ENCODE measurements at regions not wholly inside any gene's neighbourhood (a gene's known extent, or its start where the extent isn't known, plus 50 kb on each side); places are given as distances from the start of the nearest gene placed in this dataset.

GRCh38 chr3:178099862-178100261 is 436.4 kb upstream of the KCNMB2 start:
- H2BK120ac ChIP-seq (replicated peaks; ENCODE audit: low read depth, low read length) = no peak overlapping the region
- no peak overlapping the region for H3K4ac ChIP-seq (replicated peaks; ENCODE audit: insufficient read length, low read depth, low read length)
- POLR2A ChIA-PET (ENCODE audit: partially characterized antibody) = no interaction called here
- no peak overlapping the region for H3K27ac ChIP-seq (ENCODE audit: low read depth, low read length)
- no peak overlapping the region for H3K18ac ChIP-seq (ENCODE audit: extremely low read depth, low read length)
- no peak overlapping the region for H3K9ac ChIP-seq (replicated peaks in 1 of 4; ENCODE audit: extremely low read depth in 1 of 4, low read depth in 3 of 4, low read length in 3 of 4)
- no peaks in the 10 kb centered on the region for H3K4me1 ChIP-seq (replicated peaks in 1 of 4; ENCODE audit: control insufficient read depth in 3 of 4, insufficient read depth in 4 of 4, low read length in 3 of 4)
- H3K23ac ChIP-seq (ENCODE audit: insufficient read length) = no peak overlapping the region
- WGBS, 2 experiments (ENCODE audit: extremely low coverage in 1 of 2, insufficient coverage in 1 of 2, insufficient read length in 1 of 2, insufficient replicate concordance in 2 of 2, low coverage in 1 of 2, low lambda C conversion rate in 2 of 2, missing lambda C conversion rate in 1 of 2) = 64% methylated on average over 2 of the region's 2 CpGs; no CpG with 5 or more reads in 1 of the 2 experiments
- H2BK20ac ChIP-seq (ENCODE audit: low read length) = no peak overlapping the region
- no peak overlapping the region for H3K14ac ChIP-seq (ENCODE audit: insufficient read length)
- H4K91ac ChIP-seq (replicated peaks; ENCODE audit: insufficient read length, low read length) = no peak overlapping the region
- H4K8ac ChIP-seq (ENCODE audit: extremely low read depth, insufficient read depth, low read length) = no peak overlapping the region
- no peak for FAIRE-seq
- CTCF ChIA-PET (ENCODE audit: partially characterized antibody) = interaction anchor here (0.8 to 1.0 kb wide), 2 partner anchors 10 to 15 kb away, joined by 3 to 4 read pairs; no protein-coding TSS in a partner anchor
- TF ChIP-seq POU5F1 (IDR thresholded peaks at IDR 0.05; ENCODE audit: low read depth, low read length) (no peak), KDM1A (IDR thresholded peaks at IDR 0.05; ENCODE audit: borderline replicate concordance, low read length) (no peak), CHD1 (IDR thresholded peaks at IDR 0.05; ENCODE audit: low read depth, low read length) (no peak), TEAD4 (IDR thresholded peaks at IDR 0.05; ENCODE audit: low read depth, low read length) (no peak), EGR1 (IDR thresholded peaks at IDR 0.05; ENCODE audit: borderline replicate concordance, low read depth, low read length) (no peak), SIRT6 (IDR thresholded peaks at IDR 0.05; ENCODE audit: low read length) (no peak), TAF7 (optimal IDR thresholded peaks at IDR 0.05; ENCODE audit: borderline replicate concordance, low read depth, low read length) (no peak), POLR2A (IDR thresholded peaks at IDR 0.05; ENCODE audit: control extremely low read depth in 1 of 2, low read depth in 2 of 2, low read length in 2 of 2) (no peak), RBBP5 (IDR thresholded peaks at IDR 0.05; ENCODE audit: borderline replicate concordance, low read depth, low read length) (no peak), CEBPB (IDR thresholded peaks at IDR 0.05; ENCODE audit: low read depth, low read length) (no peak), EZH2 (IDR thresholded peaks at IDR 0.05; ENCODE audit: low read depth, low read length, severe bottlenecking) (no peak), NRF1 (IDR thresholded peaks at IDR 0.05; ENCODE audit: low read depth, low read length) (no peak), RXRA (IDR thresholded peaks at IDR 0.05; ENCODE audit: insufficient read depth, low read depth, low read length) (no peak), GTF2F1 (IDR thresholded peaks at IDR 0.05; ENCODE audit: borderline replicate concordance, low read depth, low read length) (no peak), SAP30 (IDR thresholded peaks at IDR 0.05; ENCODE audit: insufficient read depth, insufficient replicate concordance, low read length) (no peak), MAFK (IDR thresholded peaks at IDR 0.05; ENCODE audit: low read depth, low read length) (no peak), SP2 (IDR thresholded peaks at IDR 0.05; ENCODE audit: low read length) (no peak)
- H2BK15ac ChIP-seq (ENCODE audit: low read length) = no peak overlapping the region
- H2BK12ac ChIP-seq (ENCODE audit: low read depth, low read length) = no peak overlapping the region
- H4K20me1 ChIP-seq (replicated peaks in 1 of 2; ENCODE audit: control insufficient read depth in 1 of 2, insufficient read depth in 2 of 2, low read length in 2 of 2) = no peaks in the 10 kb centered on the region
- no peak overlapping the region for H3K56ac ChIP-seq (replicated peaks; ENCODE audit: insufficient read length, low read depth, low read length)
- no peaks in the 10 kb centered on the region for H3K27me3 ChIP-seq (replicated peaks in 1 of 4; ENCODE audit: control insufficient read depth in 3 of 4, extremely low read depth in 1 of 4, insufficient read depth in 3 of 4, low read length in 3 of 4)
- H3K79me1 ChIP-seq (ENCODE audit: low read depth, low read length) = no peaks in the 10 kb centered on the region
- no peak overlapping the region for H2BK5ac ChIP-seq (ENCODE audit: low read depth, low read length)
- no peak overlapping the region for H4K5ac ChIP-seq (ENCODE audit: insufficient read length, low read depth, low read length)
- H3K9me3 ChIP-seq (ENCODE audit: insufficient read depth in 2 of 2, low read depth in 1 of 2, low read length in 1 of 2) = no peaks in the 10 kb centered on the region
- H3K4me3 ChIP-seq (ENCODE audit: extremely low read depth in 1 of 4, insufficient read depth in 2 of 4, low read depth in 3 of 4, low read length in 4 of 4) = no peak overlapping the region
- no peak overlapping the region for H2AK5ac ChIP-seq (ENCODE audit: low read depth, low read length)
- H3K79me2 ChIP-seq (ENCODE audit: control insufficient read depth in 1 of 2, insufficient read depth in 2 of 2, low read length in 2 of 2) = no peaks in the 10 kb centered on the region
- DNase-seq (ENCODE audit: low read depth in 1 of 2, low spot score in 2 of 2) = no peak
- H3K4me2 ChIP-seq (ENCODE audit: insufficient read depth in 1 of 2, low read depth in 2 of 2, low read length in 2 of 2) = no peak overlapping the region
- no peaks in the 10 kb centered on the region for H3K36me3 ChIP-seq (ENCODE audit: control insufficient read depth in 2 of 4, insufficient read depth in 4 of 4, low read length in 3 of 4)
- H3K23me2 ChIP-seq (ENCODE audit: low read depth, low read length) = no peaks in the 10 kb centered on the region
- H2AFZ ChIP-seq (ENCODE audit: low read length) = no peak overlapping the region; the same call in 1 of the 2 replicates
